ENCODE measurements at regions not wholly inside any gene's neighbourhood (a gene's known extent, or its start where the extent isn't known, plus 50 kb on each side); places are given as distances from the start of the nearest gene placed in this dataset.
"Not testable (repeated sequence)": the region's sequence is repeated elsewhere in the genome, so short reads cannot be mapped to it uniquely, and the experiment has no call there.

DNA sequence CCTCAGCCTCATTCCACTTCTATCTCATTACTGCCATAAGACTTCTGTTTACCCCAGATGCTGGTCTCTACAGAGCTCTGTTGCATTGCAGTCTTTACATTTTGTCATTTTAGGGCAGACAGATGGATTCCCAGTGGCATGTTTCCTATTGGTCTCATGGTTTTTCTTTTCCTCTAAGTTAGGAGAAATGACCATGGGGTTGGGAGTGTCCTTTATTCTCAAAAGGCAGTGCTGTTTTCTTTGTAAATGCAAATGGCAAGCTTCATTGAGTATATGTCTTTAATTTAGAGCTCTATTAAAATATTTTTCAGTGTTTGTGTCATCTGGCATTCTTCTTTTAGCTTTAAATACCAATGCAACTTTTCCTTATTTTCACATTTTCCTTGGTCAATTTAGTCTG lies 57.0 kb downstream of the MSTN start:
- H3K36me3 ChIP-seq (replicated peaks; ENCODE audit: control insufficient read depth, insufficient read depth, low read length) = no peaks in the 10 kb centered on the region
- no peak for DNase-seq
- H3K4me3 ChIP-seq (ENCODE audit: insufficient read depth, low read depth, low read length) = no peak overlapping the region
- H3K27me3 ChIP-seq (ENCODE audit: control insufficient read depth, insufficient read depth, low read length) = no peaks in the 10 kb centered on the region

DNA sequence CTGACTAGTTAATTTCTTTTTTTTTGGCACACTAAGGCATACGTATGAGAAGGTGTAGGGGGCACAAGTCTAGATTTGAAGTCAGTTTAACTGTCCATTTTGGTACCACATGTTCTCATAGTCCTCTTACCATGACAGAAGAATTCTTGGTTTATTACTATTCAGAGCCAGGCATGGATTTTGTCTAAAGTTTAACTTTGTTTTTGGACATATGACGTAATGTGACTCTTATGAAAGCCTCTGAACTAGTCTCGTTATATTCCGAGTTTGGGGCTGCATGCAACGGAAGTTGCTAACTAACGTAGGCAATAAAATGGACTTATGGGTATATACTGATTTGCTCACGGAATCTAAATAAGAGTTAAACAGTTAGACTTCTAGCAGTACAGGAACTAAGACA lies 62.9 kb downstream of the MSTN start:
- Histone ChIP-seq H3K27me3 (ENCODE audit: control insufficient read depth, insufficient read depth, low read length) (no peaks in the 10 kb centered on the region), H3K36me3 (replicated peaks; ENCODE audit: control insufficient read depth, insufficient read depth, low read length) (no peaks in the 10 kb centered on the region), H3K4me3 (ENCODE audit: insufficient read depth, low read depth, low read length) (no peak overlapping the region)
- DNase-seq = no peak

DNA sequence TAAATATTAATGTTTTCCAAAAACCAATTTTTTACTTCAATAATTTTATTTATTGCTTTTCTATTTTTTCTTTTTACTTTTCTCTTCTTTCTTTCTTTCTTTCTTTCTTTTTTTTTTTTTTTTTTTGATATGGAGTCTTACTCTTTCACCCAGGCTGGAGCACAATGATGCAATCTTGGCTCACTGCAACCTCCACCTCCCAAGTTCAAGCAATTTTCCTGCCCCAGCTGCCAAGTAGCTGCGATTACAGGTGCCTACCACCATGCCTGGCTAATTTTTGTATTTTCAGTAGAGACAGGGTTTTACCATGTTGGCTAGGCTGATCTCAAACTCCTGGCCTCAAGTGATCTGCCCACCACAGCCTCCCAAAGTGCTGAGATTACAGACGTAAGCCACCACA lies 63.9 kb downstream of the MSTN start:
- DNase-seq; H3K27me3 ChIP-seq (ENCODE audit: control insufficient read depth, insufficient read depth, low read length); H3K4me3 ChIP-seq (ENCODE audit: insufficient read depth, low read depth, low read length); H3K36me3 ChIP-seq (replicated peaks; ENCODE audit: control insufficient read depth, insufficient read depth, low read length): not testable (repeated sequence)

DNA sequence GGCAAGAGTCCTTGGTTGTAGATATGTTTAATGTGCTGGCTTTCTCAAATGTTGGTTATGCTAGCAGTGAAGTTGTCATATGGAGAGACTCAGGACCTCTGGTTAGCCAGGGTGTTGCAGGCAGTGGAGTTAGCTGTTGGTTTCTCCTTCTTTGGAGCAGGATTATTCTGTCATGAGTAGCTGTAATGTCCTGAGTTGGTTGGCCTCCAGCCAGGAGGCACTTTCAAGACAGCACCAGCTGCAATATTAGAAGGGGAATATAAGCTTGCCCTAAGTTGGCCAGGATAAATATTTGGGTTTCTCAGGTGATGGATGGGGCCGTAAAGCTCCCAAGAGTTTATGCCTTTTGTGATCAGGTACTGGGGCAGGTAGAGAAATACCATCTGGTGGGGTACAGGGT lies 65.5 kb downstream of the MSTN start:
- no peak for DNase-seq
- no peaks in the 10 kb centered on the region for H3K27me3 ChIP-seq (ENCODE audit: control insufficient read depth, insufficient read depth, low read length)
- no peak overlapping the region for H3K4me3 ChIP-seq (ENCODE audit: insufficient read depth, low read depth, low read length)
- no peaks in the 10 kb centered on the region for H3K36me3 ChIP-seq (replicated peaks; ENCODE audit: control insufficient read depth, insufficient read depth, low read length)

DNA sequence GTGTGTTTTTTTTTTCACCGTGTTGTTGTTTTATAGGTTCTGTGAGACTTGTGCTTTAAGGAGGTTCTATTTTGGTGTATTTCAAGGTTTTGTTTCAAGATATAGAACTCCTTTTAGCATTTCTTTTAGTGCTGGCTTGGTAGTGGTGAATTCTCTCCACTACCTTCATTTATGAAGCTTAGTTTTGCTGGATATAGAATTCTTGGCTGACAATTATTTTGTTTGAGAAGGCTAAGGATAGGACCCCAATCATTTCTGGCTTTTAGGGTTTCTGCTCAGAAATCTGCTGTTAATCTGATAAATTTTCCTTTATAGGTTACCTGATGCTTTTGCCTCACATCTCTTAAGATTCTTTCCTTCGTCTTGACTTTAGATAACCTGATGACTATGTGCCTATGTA lies 66.8 kb downstream of the MSTN start:
- H3K4me3 ChIP-seq (ENCODE audit: insufficient read depth, low read depth, low read length) = no peak overlapping the region
- no peaks in the 10 kb centered on the region for H3K36me3 ChIP-seq (replicated peaks; ENCODE audit: control insufficient read depth, insufficient read depth, low read length)
- DNase-seq = no peak
- H3K27me3 ChIP-seq (ENCODE audit: control insufficient read depth, insufficient read depth, low read length) = no peaks in the 10 kb centered on the region

DNA sequence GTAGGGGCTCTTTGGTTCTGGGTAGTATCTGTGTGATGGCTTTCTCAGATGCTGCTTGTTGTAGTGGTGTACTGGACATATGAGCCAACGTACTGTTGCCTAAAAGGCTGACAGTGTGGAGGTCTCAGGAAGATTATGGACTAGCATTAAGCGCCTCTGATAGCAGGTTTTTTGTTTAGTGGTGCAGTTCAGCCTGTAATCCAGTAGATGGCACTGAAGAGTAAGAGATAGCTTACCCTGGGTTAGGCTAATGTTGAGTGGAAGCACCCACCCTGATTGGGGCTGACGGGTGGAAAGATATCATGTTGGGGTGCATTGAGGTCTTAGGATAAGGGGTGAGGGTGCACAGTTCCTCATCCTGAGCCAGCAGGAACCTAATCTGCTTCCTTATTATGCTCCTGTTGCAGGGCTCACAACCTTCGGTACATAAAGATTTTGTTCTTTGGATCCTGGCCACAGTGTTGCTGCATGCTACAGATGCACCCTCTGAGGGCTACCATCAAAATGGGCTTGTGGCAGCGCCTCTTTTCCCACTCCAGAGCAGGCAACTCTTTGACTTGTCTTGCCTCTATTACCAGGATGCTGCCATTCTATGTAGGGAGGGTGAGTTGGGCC lies 79.6 kb downstream of the MSTN start:
- H3K36me3 ChIP-seq (replicated peaks; ENCODE audit: control insufficient read depth, insufficient read depth, low read length) = no peaks in the 10 kb centered on the region
- H3K4me3 ChIP-seq (ENCODE audit: insufficient read depth, low read depth, low read length) = no peak overlapping the region
- H3K27me3 ChIP-seq (ENCODE audit: control insufficient read depth, insufficient read depth, low read length) = no peaks in the 10 kb centered on the region
- peak; percentile 35 for DNase-seq

DNA sequence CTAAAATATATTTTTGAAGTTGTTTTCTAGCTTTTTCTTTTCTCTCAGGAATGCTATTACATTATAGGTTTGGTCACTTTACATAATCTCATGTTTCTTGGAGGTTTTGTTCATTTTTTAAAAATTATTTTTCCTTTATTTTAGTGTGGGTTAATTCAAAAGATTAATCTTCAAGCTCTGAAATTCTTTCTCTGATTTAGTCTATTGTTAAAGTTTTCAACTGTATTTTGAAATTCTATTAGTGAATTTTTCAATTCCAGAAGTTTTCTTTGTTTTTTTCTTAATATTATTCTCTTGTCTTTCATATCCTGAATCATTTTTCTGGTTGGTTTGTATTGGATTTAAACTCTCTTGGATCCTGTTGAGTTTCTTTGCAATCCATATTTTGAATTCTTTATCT lies 80.4 kb downstream of the MSTN start:
- no peak for DNase-seq
- Histone ChIP-seq H3K27me3 (ENCODE audit: control insufficient read depth, insufficient read depth, low read length) (no peaks in the 10 kb centered on the region), H3K36me3 (replicated peaks; ENCODE audit: control insufficient read depth, insufficient read depth, low read length) (no peaks in the 10 kb centered on the region), H3K4me3 (ENCODE audit: insufficient read depth, low read depth, low read length) (no peak overlapping the region)

DNA sequence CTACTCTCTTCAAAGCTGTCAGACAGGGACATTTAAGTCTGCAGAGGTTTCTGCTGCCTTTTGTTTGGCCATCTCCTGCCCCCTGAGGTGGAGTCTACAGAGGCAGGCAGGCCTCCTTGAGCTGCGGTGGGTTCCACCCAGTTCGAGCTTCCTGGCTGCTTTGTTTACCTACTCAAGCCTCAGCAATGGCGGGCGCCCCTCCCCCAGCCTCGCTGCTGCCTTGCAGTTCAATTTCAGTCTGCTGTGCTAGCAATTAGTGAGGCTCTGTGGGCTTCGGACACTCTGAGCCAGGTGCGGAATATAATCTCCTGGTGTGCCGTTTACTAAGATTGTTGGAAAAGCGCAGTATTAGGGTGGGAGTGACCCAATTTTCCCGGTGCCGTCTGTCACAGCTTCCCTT lies 86.0 kb downstream of the MSTN start:
- not testable (repeated sequence) for H3K4me3 ChIP-seq (ENCODE audit: insufficient read depth, low read depth, low read length); H3K27me3 ChIP-seq (ENCODE audit: control insufficient read depth, insufficient read depth, low read length); DNase-seq; H3K36me3 ChIP-seq (replicated peaks; ENCODE audit: control insufficient read depth, insufficient read depth, low read length)

DNA sequence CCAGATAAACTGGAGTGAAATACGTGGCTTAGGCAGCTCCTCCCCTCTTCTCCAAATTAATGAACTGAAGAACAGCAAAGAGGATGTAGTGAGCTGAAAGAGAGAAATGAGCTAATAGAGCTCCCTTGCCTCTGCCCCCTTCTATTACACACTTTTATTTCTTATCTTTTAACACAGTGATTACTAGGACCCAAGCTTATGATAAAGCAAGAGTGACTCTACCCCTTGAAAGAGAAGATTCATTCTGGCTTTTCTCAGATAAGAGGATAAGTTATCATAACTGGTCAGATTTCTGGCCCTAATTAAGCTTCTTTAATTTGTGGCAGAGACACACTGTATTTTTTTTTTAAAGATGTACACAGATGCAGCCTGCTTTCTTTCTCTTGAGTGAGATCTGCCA lies 102.2 kb downstream of the MSTN start:
- no peak for DNase-seq
- H3K36me3 ChIP-seq (replicated peaks; ENCODE audit: control insufficient read depth, insufficient read depth, low read length) = no peaks in the 10 kb centered on the region
- H3K4me3 ChIP-seq (ENCODE audit: insufficient read depth, low read depth, low read length) = no peak overlapping the region
- no peaks in the 10 kb centered on the region for H3K27me3 ChIP-seq (ENCODE audit: control insufficient read depth, insufficient read depth, low read length)

DNA sequence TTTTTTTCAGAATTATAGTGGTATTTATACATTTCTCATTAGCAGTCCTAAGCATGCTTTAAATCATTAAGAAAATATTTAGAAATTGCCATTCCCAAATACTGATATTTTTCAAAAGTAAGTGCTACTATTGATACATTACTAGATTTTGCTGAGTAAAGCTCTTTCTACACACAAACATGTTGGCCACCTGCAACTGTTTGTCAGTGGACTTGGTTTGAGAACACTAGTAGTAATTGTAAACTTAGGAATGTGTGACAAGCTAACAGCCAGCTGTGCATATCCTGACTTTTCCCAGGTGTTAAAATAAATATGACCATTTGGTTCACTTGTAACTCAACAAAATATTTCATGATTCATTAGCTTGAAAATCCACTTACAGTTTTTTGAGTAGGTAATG lies 103.1 kb downstream of the MSTN start:
- no peak overlapping the region for H3K4me3 ChIP-seq (ENCODE audit: insufficient read depth, low read depth, low read length)
- no peaks in the 10 kb centered on the region for H3K27me3 ChIP-seq (ENCODE audit: control insufficient read depth, insufficient read depth, low read length)
- no peak for DNase-seq
- H3K36me3 ChIP-seq (replicated peaks; ENCODE audit: control insufficient read depth, insufficient read depth, low read length) = no peaks in the 10 kb centered on the region

DNA sequence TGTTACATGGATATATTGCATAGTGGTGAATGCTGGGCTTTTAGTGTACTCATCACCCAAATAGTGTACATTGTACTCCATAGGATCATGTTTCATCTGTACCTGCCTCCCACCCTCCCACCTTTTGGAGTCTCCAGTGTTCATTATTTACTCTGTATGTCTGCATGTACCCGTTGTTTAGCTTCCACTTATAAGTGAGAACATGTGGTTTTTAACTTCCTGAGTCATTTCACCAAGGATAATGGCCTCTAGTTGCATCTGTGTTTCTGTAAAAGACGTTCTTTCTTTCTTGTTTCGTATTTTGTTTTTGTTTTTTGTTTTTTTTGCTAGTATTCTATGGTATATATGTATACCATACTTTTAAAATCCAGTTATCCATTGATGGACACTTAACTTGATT lies 107.5 kb downstream of the MSTN start:
- Histone ChIP-seq H3K27me3 (ENCODE audit: control insufficient read depth, insufficient read depth, low read length) (no peaks in the 10 kb centered on the region), H3K4me3 (ENCODE audit: insufficient read depth, low read depth, low read length) (no peak overlapping the region), H3K36me3 (replicated peaks; ENCODE audit: control insufficient read depth, insufficient read depth, low read length) (no peaks in the 10 kb centered on the region)
- no peak for DNase-seq

DNA sequence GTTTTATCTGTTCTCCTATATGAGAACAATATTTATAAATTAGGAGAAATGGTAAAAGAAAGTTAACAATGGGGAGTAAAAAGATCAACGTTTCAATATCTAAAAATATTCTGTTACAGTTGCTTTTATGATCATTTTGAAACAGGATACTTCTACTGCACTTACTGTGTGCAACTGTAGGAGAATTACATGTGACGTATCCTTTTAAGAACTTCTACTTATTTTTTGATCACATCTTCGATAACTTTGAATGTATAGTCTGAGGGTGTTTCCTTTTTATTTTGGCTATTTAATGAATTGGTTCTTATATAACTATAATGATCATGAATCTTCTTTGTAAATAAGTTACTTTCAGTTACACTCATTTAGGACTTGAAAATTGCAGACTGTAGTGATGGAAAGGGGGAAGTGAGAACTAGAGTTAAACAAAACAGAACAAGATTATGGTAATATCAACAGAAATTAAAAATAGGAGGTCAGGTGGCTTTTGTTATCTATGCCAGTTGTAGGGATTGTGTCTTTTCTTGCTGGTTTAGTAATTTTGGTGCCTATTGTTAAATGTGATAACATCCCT lies 109.9 kb downstream of the MSTN start:
- Histone ChIP-seq H3K36me3 (replicated peaks; ENCODE audit: control insufficient read depth, insufficient read depth, low read length) (no peaks in the 10 kb centered on the region), H3K4me3 (ENCODE audit: insufficient read depth, low read depth, low read length) (no peak overlapping the region)

DNA sequence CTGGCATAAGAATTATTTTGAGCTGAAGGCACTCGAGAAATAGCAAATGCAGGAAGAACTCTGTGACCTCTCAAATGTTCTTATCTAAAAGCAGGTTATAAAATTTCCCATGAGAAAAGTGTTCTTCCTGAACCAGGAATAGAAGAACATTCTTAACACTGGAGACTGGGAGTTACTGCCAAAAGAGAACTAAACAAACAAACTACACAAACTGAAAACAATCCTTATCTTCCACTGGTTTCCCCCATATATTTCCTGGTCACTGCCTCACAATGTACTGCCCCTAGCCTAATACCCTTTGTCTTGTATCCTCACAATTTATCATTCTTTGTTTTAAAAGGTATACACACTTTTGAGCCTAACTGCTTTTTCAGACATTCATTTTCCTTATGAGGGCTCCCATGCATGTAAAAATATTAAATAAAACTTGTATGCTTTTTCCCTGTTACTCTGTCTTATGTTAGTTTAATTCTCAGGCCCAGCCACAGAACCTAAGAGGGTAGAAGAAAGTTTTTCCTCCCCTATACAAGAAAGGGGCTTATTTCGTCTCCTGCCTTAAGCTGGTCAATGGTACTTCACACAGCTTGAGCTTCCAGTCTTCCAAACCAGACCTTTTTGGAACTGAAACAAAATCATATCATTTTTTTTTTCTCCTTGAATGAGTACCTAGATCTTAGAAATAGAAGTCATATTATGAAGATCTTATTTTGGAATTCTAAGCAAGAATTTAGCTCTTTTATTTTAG lies 110.6 kb downstream of the MSTN start:
- Histone ChIP-seq H3K27me3 (ENCODE audit: control insufficient read depth, insufficient read depth, low read length) (no peaks in the 10 kb centered on the region), H3K36me3 (replicated peaks; ENCODE audit: control insufficient read depth, insufficient read depth, low read length) (no peaks in the 10 kb centered on the region), H3K4me3 (ENCODE audit: insufficient read depth, low read depth, low read length) (no peak overlapping the region)
- no peak for DNase-seq

More for the DNA sequence above, 109.9 kb downstream of the MSTN start:
- DNase-seq = no peak
- no peaks in the 10 kb centered on the region for H3K27me3 ChIP-seq (ENCODE audit: control insufficient read depth, insufficient read depth, low read length)

DNA sequence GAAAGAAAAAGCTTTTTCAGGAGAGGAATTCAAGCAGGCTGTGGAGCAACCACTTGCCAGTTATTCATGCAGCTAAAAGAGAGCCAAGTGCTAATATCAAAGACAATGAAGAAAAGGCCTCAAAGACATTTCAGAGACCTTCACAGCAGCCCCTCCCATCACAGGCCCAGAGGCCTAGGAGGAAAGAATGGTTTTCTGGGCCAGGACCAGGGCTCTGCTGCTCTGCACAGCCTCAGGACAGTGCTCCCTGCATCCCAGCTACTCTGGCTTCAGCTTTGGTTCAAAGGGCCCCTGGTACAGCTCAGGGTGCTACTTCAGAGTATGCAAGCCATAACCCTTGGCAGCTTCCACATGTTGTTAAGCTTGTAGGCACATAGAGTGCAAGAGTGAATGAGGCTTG lies 119.5 kb downstream of the MSTN start:
- Histone ChIP-seq H3K36me3 (replicated peaks; ENCODE audit: control insufficient read depth, insufficient read depth, low read length) (no peaks in the 10 kb centered on the region), H3K4me3 (ENCODE audit: insufficient read depth, low read depth, low read length) (no peak overlapping the region), H3K27me3 (ENCODE audit: control insufficient read depth, insufficient read depth, low read length) (no peaks in the 10 kb centered on the region)
- DNase-seq = no peak

DNA sequence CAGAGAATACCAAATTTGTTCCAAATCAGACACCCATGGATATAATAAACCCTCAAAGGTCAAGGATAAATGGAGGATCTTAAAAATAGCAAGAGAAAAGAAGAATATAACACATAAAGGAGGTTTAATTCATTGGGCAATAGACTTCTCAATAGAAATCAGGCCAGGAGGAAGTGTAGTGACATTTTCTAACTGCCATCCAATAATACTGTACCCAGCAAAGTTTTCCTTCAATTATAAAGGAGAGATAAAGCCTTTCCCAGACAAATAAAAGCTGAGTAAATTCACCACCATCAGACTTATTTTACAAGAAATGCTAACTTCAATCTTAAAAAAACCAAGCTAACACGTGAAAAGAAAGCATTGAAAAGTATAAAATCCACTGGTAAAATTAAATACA lies 121.6 kb downstream of the MSTN start:
- H3K27me3 ChIP-seq (ENCODE audit: control insufficient read depth, insufficient read depth, low read length) = no peaks in the 10 kb centered on the region
- no peak for DNase-seq
- H3K4me3 ChIP-seq (ENCODE audit: insufficient read depth, low read depth, low read length) = no peak overlapping the region
- no peaks in the 10 kb centered on the region for H3K36me3 ChIP-seq (replicated peaks; ENCODE audit: control insufficient read depth, insufficient read depth, low read length)
